HTR-8/SVneo (cell line): ENCODE measurements at regions not wholly inside any gene's neighbourhood (a gene's known extent, or its start where the extent isn't known, plus 50 kb on each side); places are given as distances from the start of the nearest gene placed in this dataset.
A peak's percentile ranks its signal among the peaks of the same experiment; 100 is the strongest.

Source experiments
- DNase-seq: peaks from one replicate; pipeline ENCODE4 v3.0.0; 2011; ENCODE audit warnings: low spot score, mixed read lengths; ENCODE audit not compliant: insufficient read length
- FAIRE-seq: peaks from 2 replicates; lab custom pipeline; 2011; peaks lifted over from hg19 to GRCh38; lab: Jason Lieb, UNC

DNA sequence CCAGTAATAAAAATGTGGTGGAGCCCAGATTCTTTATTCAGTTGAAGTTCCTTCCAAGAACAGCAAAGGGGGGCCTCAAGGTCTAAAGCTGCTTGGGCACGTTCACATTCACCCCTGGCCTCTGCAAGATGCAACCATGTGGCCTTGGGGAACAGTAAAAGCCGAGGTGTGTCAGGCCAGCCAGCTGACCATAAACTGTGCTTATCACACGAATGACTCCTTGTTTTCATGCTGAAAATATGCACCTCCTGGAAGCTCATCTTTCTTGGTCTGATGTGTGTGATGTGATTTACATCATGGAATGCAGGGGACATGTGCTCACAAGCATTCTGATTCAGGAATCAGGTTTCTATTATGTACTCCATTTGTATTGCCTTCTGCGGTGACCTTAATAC, 211.6 kb upstream of the MARCKS start:
- FAIRE-seq (peak; percentile 89), DNase-seq (peak; percentile 83)

- FAIRE-seq: no peak
- DNase-seq: no peak
Measured at GRCh38 chr6:113645986-113646385, 211.2 kb upstream of the MARCKS start.

- FAIRE-seq (no peak), DNase-seq (no peak)
Measured at GRCh38 chr6:113646701-113647100, 210.4 kb upstream of the MARCKS start.

GRCh38 chr6:113647143-113647889, 209.8 kb upstream of the MARCKS start:
- DNase-seq: no peak
- no peak for FAIRE-seq

GRCh38 chr6:113648698-113649097, 208.4 kb upstream of the MARCKS start:
- FAIRE-seq (no peak), DNase-seq (no peak)

GRCh38 chr6:113649276-113649675, 207.9 kb upstream of the MARCKS start:
- no peak for FAIRE-seq
- no peak for DNase-seq

DNA sequence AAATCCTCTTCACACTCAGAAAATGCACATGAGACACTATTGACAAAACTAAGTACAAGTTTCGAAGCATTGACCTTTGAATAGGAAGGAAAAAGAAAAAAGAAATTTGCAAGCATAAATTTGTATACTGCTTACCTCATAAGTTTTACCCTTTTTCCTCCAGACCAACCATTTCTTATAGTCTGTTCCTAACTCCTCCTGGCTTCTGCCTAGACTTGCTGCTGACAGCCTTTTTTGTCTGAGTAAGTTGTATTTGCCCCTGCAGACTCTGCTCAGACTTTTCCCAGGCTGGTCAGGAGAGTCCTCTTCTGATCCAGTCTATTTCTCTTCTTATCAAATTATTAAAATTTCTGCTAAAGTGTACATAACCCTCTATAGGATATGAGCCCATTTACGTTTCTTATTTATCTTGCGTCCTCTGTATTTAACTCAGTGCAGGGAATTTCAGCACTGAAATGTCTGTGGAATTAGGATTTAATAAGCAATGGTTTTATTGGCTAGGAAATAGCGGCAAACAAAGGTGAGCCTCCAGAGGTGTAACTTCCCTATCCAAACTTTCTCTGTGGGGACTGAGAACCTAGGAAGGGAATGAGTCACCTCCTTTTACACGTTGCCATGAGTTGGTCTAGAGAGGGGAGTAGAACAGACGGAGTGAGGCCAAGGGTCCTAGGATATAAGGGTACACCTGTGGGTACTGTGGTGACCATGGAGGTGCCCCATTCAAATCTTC, 207.1 kb upstream of the MARCKS start:
- FAIRE-seq (no peak), DNase-seq (no peak)

GRCh38 chr6:113650610-113650979, 206.6 kb upstream of the MARCKS start:
- DNase-seq (no peak), FAIRE-seq (no peak)

GRCh38 chr6:113651120-113651519, 206.0 kb upstream of the MARCKS start:
- FAIRE-seq: no peak
- DNase-seq: no peak

- DNase-seq: no peak
- FAIRE-seq: no peak
Measured at GRCh38 chr6:113651920-113652319, 205.2 kb upstream of the MARCKS start.

GRCh38 chr6:113653275-113653674, 203.9 kb upstream of the MARCKS start:
- FAIRE-seq (no peak), DNase-seq (no peak)

- FAIRE-seq (peak; percentile 78), DNase-seq (peak; percentile 69)
Measured at GRCh38 chr6:113654396-113654795, 202.7 kb upstream of the MARCKS start.

DNA sequence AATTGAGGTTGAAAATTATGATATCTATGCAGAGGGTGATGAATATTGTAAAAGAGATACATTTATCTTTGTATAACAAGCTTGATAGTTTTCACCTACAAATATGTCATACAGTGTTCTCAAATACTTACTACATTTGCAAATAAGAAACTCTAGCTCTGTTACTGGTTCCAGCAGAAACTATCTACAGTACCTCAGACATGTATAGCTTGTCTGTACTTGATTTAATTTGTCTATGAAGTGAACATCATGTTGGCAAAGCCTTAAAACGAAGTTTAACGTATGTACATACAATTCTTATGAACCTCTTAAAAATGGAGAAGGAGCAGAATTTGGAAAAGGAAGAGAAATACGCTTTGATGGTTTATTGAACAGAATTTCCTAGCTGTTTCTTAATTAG, 201.4 kb upstream of the MARCKS start:
- FAIRE-seq (no peak), DNase-seq (no peak)

DNA sequence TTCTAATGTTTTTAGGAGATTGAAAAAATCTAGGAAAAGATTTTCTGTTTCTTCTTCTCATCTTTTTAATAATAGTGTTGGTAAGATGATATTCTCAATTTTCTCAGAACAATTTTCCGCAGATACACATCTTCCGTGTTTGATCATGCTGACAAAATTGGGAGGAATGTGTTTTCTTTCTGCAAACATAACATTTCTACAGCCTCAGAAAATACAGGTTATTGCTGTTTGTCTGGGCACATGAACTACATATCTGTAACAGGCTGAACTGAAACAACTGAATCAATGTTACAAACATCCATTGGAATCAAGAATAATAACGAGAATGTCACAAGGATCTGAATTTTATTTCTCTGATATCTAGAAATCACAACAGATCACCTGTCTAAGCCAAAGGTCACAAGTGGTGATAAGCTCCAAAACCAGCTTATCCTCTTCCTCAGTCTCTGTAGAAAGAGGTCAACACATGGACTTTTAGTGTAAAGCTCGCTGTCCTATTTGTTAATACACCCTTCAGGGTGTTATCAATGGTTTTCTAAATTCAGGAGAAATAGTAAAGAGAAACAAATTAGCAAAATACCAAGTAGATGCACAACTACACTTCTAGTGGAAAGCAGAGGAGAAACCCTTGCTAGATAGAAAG, 197.3 kb upstream of the MARCKS start:
- no peak for FAIRE-seq
- DNase-seq: no peak

- DNase-seq (no peak), FAIRE-seq (no peak)
Measured at GRCh38 chr6:113660819-113661218, 196.3 kb upstream of the MARCKS start.

DNA sequence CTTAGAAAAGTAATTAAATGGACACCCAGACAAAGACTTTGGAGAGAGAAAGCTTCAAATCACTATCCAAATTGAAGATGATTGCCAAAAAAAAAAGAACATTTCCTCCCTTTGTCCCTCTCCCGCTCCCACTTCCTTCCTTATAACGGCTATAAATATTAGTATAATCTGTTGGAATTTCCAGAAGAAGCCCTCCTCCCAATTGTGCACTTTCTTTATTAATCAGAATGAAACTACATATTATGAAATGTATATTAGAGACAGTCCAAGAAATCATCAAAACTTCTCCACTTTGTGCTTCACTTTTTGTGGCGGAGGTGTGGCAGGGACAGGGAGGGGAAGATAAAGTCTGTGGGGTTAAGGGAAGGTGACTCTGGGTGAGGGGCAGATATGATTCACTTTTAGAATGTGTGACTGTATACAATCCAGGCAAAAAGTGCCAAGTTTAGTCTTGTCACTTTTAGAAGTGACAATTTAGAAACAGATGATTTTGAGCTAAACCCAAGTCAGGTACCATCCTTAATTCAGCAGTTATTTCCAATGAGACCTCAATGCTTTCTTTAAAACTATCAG, 195.0 kb upstream of the MARCKS start:
- DNase-seq: no peak
- FAIRE-seq: no peak

- DNase-seq: no peak
- no peak for FAIRE-seq
Measured at GRCh38 chr6:113662688-113663333, 194.3 kb upstream of the MARCKS start.

GRCh38 chr6:113664909-113665308, 192.2 kb upstream of the MARCKS start:
- FAIRE-seq: no peak
- no peak for DNase-seq

GRCh38 chr6:113668641-113669408, 188.3 kb upstream of the MARCKS start:
- DNase-seq (no peak), FAIRE-seq (no peak)

DNA sequence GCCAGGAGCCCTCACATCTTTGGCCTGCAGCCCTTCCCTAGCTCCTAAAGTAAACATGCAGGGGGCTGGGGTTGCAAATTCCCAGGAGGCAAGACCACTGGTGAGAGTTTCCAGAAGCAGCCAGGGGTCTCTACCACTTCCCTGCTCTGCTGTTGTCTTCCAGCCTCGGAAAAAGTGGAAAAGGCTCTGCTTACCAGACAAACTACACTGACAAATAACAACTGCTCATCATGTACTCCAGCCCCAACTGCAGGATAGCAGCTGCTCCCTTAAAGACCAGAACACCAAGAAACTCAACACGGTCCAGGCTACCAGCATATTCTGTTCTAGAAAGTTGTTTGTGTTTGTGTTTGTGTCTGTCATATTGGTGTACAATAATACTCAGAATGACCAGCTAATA, 187.5 kb upstream of the MARCKS start:
- no peak for FAIRE-seq
- DNase-seq: no peak
